WI38 (cell line): ENCODE measurements at regions not wholly inside any gene's neighbourhood (a gene's known extent, or its start where the extent isn't known, plus 50 kb on each side); places are given as distances from the start of the nearest gene placed in this dataset.
"Not testable (repeated sequence)": the region's sequence is repeated elsewhere in the genome, so short reads cannot be mapped to it uniquely, and the experiment has no call there.

ENCODE experiments used
- H3K4me3 ChIP-seq: 2 replicates; pipeline ENCODE4 v1.5.1; 2011; ENCODE audit warnings: low read depth, mild to moderate bottlenecking, control low read depth, low read length
- CTCF ChIP-seq: IDR thresholded peaks from 2 replicates; pipeline ENCODE4 v1.5.1; 2012; ENCODE audit warnings: low read depth, mild to moderate bottlenecking, control low read depth, low read length

- TF ChIP-seq CTCF, result no peak
- no peak overlapping the region for H3K4me3 ChIP-seq
These were observed 206.1 kb downstream of the PRELID2 start for GRCh38 chr5:145629047-145629446.

- TF ChIP-seq CTCF, result no peak
These were observed 206.6 kb downstream of the PRELID2 start for GRCh38 chr5:145628525-145628924.

GRCh38 chr5:145619806-145620310 is 215.3 kb downstream of the PRELID2 start:
- TF ChIP-seq CTCF, result no peak
- H3K4me3 ChIP-seq, result no peak overlapping the region

More at GRCh38 chr5:145628525-145628924, 206.6 kb downstream of the PRELID2 start:
- no peak overlapping the region for H3K4me3 ChIP-seq

- H3K4me3 ChIP-seq, result not testable (repeated sequence)
These were observed 218.4 kb downstream of the PRELID2 start for GRCh38 chr5:145616739-145617138.

- H3K4me3 ChIP-seq, result no peak overlapping the region
- TF ChIP-seq CTCF, result no peak
These were observed 236.2 kb downstream of the PRELID2 start for GRCh38 chr5:145598983-145599382.

- H3K4me3 ChIP-seq, result no peak overlapping the region
- no peak for TF ChIP-seq CTCF
These were observed 237.0 kb downstream of the PRELID2 start for GRCh38 chr5:145598184-145598583.

- H3K4me3 ChIP-seq, result no peak overlapping the region
- no peak for TF ChIP-seq CTCF
These were observed 243.6 kb downstream of the PRELID2 start for GRCh38 chr5:145591578-145591977.

- no peak for TF ChIP-seq CTCF
- H3K4me3 ChIP-seq, result no peak overlapping the region
These were observed 246.1 kb downstream of the PRELID2 start for GRCh38 chr5:145589063-145589462.
